ENCODE measurements at regions not wholly inside any gene's neighbourhood (a gene's known extent, or its start where the extent isn't known, plus 50 kb on each side); places are given as distances from the start of the nearest gene placed in this dataset.

DNA sequence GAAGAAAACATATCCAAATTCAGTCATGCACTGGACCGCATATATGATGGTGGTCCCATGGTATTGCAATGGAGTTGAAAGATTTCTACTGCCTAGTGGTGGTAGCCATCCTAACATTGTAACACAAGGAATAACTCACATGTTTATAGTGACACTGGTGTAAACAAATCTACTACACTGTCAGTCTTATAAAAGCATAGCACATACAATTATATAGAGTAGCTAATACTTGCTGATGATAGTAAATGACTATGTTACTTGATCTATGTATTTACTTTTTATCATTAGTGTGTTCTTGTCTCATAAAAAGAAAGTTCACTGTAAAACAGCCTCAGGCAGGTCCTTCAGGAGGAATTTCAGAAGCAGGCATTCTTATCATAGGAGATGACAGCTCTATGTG lies 96.0 kb upstream of the CDIN1 start:
- DNase-seq (no peak), ATAC-seq (no peak)
- WGBS, 2 donors: 97 to 99% methylated on average over 1 of the region's 1 CpG

DNA sequence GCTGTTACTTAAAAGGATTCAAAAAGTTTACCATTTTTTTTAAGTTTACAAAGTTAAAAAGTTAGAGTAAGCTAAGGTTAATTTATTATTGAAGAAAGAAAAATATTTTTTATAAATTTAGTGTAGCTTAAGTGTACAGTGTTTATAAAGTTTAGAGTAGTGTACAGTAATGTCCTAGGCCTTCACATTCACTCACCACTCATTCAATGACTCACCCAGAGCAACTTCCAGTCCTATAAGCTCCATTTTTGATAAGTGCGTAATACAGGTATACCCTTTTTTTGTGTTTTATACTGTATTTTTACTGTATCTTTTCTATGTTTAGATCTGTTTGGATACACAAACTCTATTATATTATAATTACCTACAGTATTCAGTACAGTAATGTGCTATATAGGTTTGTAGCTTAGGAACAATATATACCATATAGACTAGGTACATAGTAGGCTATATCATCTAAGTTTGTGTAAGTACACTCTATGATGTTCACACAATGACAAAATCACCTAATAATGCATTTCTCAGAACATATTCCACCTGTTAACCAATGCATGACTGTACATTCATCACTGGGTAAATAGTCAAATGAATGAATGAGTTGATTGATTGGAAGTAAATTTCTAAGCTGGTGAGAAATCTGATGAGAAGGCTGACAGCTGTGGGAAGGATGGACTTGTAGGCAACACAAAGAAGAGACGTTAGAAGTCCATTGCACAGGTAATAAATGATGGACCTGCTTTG lies 95.2 kb upstream of the CDIN1 start:
- no peak overlapping the region for H3K27ac ChIP-seq
- TF ChIP-seq, protein P1, sequence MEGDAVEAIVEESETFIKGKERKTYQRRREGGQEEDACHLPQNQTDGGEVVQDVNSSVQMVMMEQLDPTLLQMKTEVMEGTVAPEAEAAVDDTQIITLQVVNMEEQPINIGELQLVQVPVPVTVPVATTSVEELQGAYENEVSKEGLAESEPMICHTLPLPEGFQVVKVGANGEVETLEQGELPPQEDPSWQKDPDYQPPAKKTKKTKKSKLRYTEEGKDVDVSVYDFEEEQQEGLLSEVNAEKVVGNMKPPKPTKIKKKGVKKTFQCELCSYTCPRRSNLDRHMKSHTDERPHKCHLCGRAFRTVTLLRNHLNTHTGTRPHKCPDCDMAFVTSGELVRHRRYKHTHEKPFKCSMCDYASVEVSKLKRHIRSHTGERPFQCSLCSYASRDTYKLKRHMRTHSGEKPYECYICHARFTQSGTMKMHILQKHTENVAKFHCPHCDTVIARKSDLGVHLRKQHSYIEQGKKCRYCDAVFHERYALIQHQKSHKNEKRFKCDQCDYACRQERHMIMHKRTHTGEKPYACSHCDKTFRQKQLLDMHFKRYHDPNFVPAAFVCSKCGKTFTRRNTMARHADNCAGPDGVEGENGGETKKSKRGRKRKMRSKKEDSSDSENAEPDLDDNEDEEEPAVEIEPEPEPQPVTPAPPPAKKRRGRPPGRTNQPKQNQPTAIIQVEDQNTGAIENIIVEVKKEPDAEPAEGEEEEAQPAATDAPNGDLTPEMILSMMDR (IDR thresholded peaks at IDR 0.05): no peak
- intact Hi-C loops (cut with DNase I): no loop called here
- WGBS, 2 donors: 58 to 67% methylated on average over 2 of the region's 2 CpGs
- no peaks in the 10 kb centered on the region for H3K36me3 ChIP-seq
- no peak for DNase-seq
- H3K27me3 ChIP-seq: no peaks in the 10 kb centered on the region
- ATAC-seq: no peak
- FAIRE-seq: no peak
- no peaks in the 10 kb centered on the region for H3K9me3 ChIP-seq
- H3K4me1 ChIP-seq: no peaks in the 10 kb centered on the region
- no peak overlapping the region for H3K4me3 ChIP-seq

More for the DNA sequence above, 96.0 kb upstream of the CDIN1 start:
- TF ChIP-seq, protein P1 (IDR thresholded peaks at IDR 0.05): no peak
- H3K9me3 ChIP-seq: no peaks in the 10 kb centered on the region
- H3K4me3 ChIP-seq: no peak overlapping the region
- FAIRE-seq: no peak
- no peaks in the 10 kb centered on the region for H3K4me1 ChIP-seq
- intact Hi-C loops (cut with DNase I): no loop called here
- H3K27me3 ChIP-seq: no peaks in the 10 kb centered on the region
- H3K27ac ChIP-seq: no peak overlapping the region
- H3K36me3 ChIP-seq: no peaks in the 10 kb centered on the region

DNA sequence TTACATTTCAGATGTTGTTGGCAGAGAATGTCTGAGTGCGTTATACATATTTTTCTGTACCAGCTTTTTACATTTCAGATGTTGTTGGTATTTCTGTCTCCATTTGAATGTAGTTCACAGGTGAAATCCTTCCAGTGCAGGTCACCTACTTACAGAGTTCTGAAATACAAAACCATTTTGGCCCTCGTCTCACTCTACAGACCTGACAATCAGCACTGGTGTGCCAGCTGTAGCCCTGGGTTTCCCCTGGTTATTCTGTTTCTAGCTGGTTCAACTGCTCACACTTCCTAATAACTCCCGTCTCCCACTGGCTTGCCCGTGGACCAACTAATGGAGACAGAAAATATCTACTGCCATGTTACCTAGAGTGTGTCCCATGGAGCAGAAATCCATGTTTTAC lies 87.5 kb upstream of the CDIN1 start:
- no peaks in the 10 kb centered on the region for H3K36me3 ChIP-seq
- no peaks in the 10 kb centered on the region for H3K27me3 ChIP-seq
- no peaks in the 10 kb centered on the region for H3K9me3 ChIP-seq
- no peak overlapping the region for H3K4me3 ChIP-seq
- peak; percentile 74 to 90 (median 84) for ATAC-seq
- DNase-seq: peak in 3 of 6 donors; percentile 12 to 25 (median 19)
- intact Hi-C loops (cut with DNase I): no loop called here
- TF ChIP-seq, protein P1 (IDR thresholded peaks at IDR 0.05): no peak
- no peak overlapping the region for H3K27ac ChIP-seq
- WGBS, 2 donors: 50 to 51% methylated on average over 4 of the region's 4 CpGs
- H3K4me1 ChIP-seq: peaks cover 10 to 13% (median 12%) of the 10 kb centered on the region in 3 donors
- FAIRE-seq: no peak

DNA sequence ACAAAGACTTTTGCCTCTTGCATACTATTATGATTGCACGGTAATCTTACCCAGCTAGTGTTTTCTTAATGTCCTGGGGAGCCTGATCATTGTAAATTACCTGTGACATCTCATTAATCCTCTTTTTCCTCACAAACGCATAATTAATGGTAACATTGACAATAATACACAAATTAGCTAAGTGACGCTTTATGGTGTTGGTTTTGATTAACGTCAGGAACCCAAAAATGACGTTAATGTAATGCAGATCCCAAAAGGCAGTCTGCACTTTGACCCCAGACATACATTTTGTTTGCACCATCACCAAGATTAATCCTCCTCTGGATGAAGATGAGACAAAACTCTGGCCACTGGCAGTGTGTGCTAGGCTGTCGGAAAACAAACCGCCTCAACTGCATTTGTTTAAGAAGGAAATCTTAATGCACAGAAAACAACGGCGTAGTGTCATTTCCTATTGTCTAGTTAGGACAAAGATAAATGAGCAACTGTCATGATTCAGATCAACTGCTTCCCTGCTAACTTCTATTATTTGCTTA lies 83.9 kb upstream of the CDIN1 start:
- FAIRE-seq (no peak), DNase-seq (no peak)

More for the DNA sequence above, 83.9 kb upstream of the CDIN1 start:
- intact Hi-C loops (cut with DNase I): no loop called here
- H3K4me1 ChIP-seq: peaks cover 10 to 13% (median 12%) of the 10 kb centered on the region in 3 donors
- no peak overlapping the region for H3K27ac ChIP-seq
- no peak for ATAC-seq
- 85 to 86% methylated on average over 9 of the region's 9 CpGs for WGBS, 2 donors
- H3K9me3 ChIP-seq: no peaks in the 10 kb centered on the region
- H3K27me3 ChIP-seq: no peaks in the 10 kb centered on the region
- H3K36me3 ChIP-seq: no peaks in the 10 kb centered on the region
- TF ChIP-seq, protein P1 (IDR thresholded peaks at IDR 0.05): no peak
- no peak overlapping the region for H3K4me3 ChIP-seq

All from pancreas (tissue), 10 donors.